A673 (cell line): ENCODE measurements at regions not wholly inside any gene's neighbourhood (a gene's known extent, or its start where the extent isn't known, plus 50 kb on each side); places are given as distances from the start of the nearest gene placed in this dataset.

Experiments
- BruUV-seq: library from RNA; stranded (reverse); fragments of 400-500 nt; replicated peaks from 2 replicates; lab custom pipeline; 2021; lab: Mats Ljungman, UMichigan
- CTCF ChIA-PET: fragments of 300-600 bp; sonication (Branson Sonifier 250); formaldehyde crosslinking; loops from one replicate; lab custom pipeline; 2022; ENCODE audit warnings: antibody characterized with exemption; lab: Charles Lee
- POLR2A ChIA-PET: fragments of 300-600 bp; sonication (Branson Sonifier 250); formaldehyde crosslinking; loops from one replicate; lab custom pipeline; 2022; ENCODE audit warnings: antibody characterized with exemption; ENCODE audit not compliant: low non-redundant PET; lab: Charles Lee
- DNase-seq: peaks from one replicate; pipeline ENCODE4 v3.0.0-alpha.2; 2015; ENCODE audit warnings: low spot score
- H3K27ac ChIP-seq: fragments of 200-600 bp; sonication (generic); 2 replicates; pipeline ENCODE4 v1.5.1; 2016; ENCODE audit warnings: mixed run types, low read depth, mild to moderate bottlenecking, mixed read lengths, antibody characterized with exemption, low read length; ENCODE audit not compliant: poor library complexity, severe bottlenecking
- H3K27me3 ChIP-seq: fragments of 200-600 bp; sonication (generic); replicated peaks from 2 replicates; pipeline ENCODE4 v1.6.1; 2017; ENCODE audit warnings: mixed run types, low read depth, mild to moderate bottlenecking, mixed read lengths, antibody characterized with exemption, low read length; ENCODE audit not compliant: insufficient read depth, poor library complexity
- H3K36me3 ChIP-seq: fragments of 200-600 bp; sonication (generic); 2 replicates; pipeline ENCODE4 v1.6.1; 2016; ENCODE audit warnings: mixed run types, mild to moderate bottlenecking, mixed read lengths, antibody characterized with exemption, low read length; ENCODE audit not compliant: insufficient read depth, poor library complexity, severe bottlenecking
- H3K4me1 ChIP-seq: fragments of 200-600 bp; sonication (generic); 2 replicates; pipeline ENCODE4 v1.6.1; 2017; ENCODE audit warnings: mixed run types, mild to moderate bottlenecking, mixed read lengths, antibody characterized with exemption, low read length; ENCODE audit not compliant: insufficient read depth, poor library complexity, severe bottlenecking
- H3K4me3 ChIP-seq: fragments of 200-600 bp; sonication (generic); 2 replicates; pipeline ENCODE4 v1.5.1; 2016; ENCODE audit warnings: low read depth, mixed run types, mild to moderate bottlenecking, mixed read lengths, low read length; ENCODE audit not compliant: poor library complexity, severe bottlenecking
- H3K9me3 ChIP-seq: fragments of 200-600 bp; sonication (generic); 2 replicates; pipeline ENCODE4 v1.6.1; 2016; ENCODE audit warnings: mixed run types, low read depth, mild to moderate bottlenecking, mixed read lengths, antibody characterized with exemption, low read length; ENCODE audit not compliant: poor library complexity, severe bottlenecking
- CTCF ChIP-seq: fragments of 300-800, 200-600 bp; sonication (generic); conservative IDR thresholded peaks from 2 replicates; pipeline ENCODE4 v1.5.1; 2017; ENCODE audit warnings: low read depth, mild to moderate bottlenecking, antibody characterized with exemption, low read length, moderate library complexity, mixed read lengths
- EZH2 ChIP-seq: fragments of 200-600 bp; sonication (generic); IDR thresholded peaks from 2 replicates; pipeline ENCODE4 v1.6.1; 2017; ENCODE audit warnings: borderline replicate concordance, low read depth, mild to moderate bottlenecking, mixed read lengths, antibody characterized with exemption, low read length; ENCODE audit not compliant: poor library complexity, severe bottlenecking
- intact Hi-C: fragments of 100-400 bp; cut with micrococcal nuclease; formaldehyde crosslinking; loops from one replicate; pipeline ENCODE4 v1.10.0; 2022; ENCODE audit not compliant: unreplicated experiment

GRCh38 chr16:48829336-48830310 is 219.6 kb upstream of the N4BP1 start:
- no TSS peak for BruUV-seq
- ChIA-PET POLR2A (no interaction called here), CTCF (no interaction called here)
- TF ChIP-seq EZH2, result no peak
- H3K4me1 ChIP-seq, result no peaks in the 10 kb centered on the region
- no peak overlapping the region for H3K4me3 ChIP-seq
- H3K27me3 ChIP-seq, result peaks cover 33% of the 10 kb centered on the region
- H3K9me3 ChIP-seq, result no peaks in the 10 kb centered on the region
- intact Hi-C loops, result no loop called here
- no peak overlapping the region for H3K27ac ChIP-seq
- no peak for DNase-seq
- no peaks in the 10 kb centered on the region for H3K36me3 ChIP-seq

- no peak for TF ChIP-seq EZH2
- Histone ChIP-seq H3K9me3 (no peaks in the 10 kb centered on the region), H3K4me3 (no peak overlapping the region), H3K36me3 (no peaks in the 10 kb centered on the region), H3K27ac (no peak overlapping the region), H3K4me1 (no peaks in the 10 kb centered on the region), H3K27me3 (peaks cover 26% of the 10 kb centered on the region)
- no peak for DNase-seq
- CTCF ChIA-PET, result no interaction called here
- POLR2A ChIA-PET, result no interaction called here
- no TSS peak for BruUV-seq
- intact Hi-C loops, result no loop called here
Observed at GRCh38 chr16:48824271-48824670, 214.3 kb upstream of the N4BP1 start.

GRCh38 chr16:48822431-48822830 is 212.5 kb upstream of the N4BP1 start:
- Histone ChIP-seq H3K9me3 (no peaks in the 10 kb centered on the region), H3K4me3 (no peak overlapping the region), H3K27ac (no peak overlapping the region), H3K27me3 (peaks cover 20% of the 10 kb centered on the region), H3K36me3 (no peaks in the 10 kb centered on the region), H3K4me1 (no peaks in the 10 kb centered on the region)
- TF ChIP-seq CTCF, result no peak
- TF ChIP-seq EZH2, result no peak
- intact Hi-C loops, result no loop called here
- no peak for DNase-seq
- ChIA-PET POLR2A (no interaction called here), CTCF (no interaction called here)
- BruUV-seq, result no TSS peak

GRCh38 chr16:48820379-48820778 is 210.4 kb upstream of the N4BP1 start:
- Histone ChIP-seq H3K4me3 (no peak overlapping the region), H3K27ac (no peak overlapping the region), H3K9me3 (no peaks in the 10 kb centered on the region), H3K4me1 (no peaks in the 10 kb centered on the region), H3K27me3 (peaks cover 18% of the 10 kb centered on the region), H3K36me3 (no peaks in the 10 kb centered on the region)
- ChIA-PET POLR2A (no interaction called here), CTCF (no interaction called here)
- DNase-seq, result no peak
- TF ChIP-seq EZH2, result no peak
- no peak for TF ChIP-seq CTCF
- BruUV-seq, result no TSS peak
- intact Hi-C loops, result no loop called here
